ENCODE measurements at regions not wholly inside any gene's neighbourhood (a gene's known extent, or its start where the extent isn't known, plus 50 kb on each side); places are given as distances from the start of the nearest gene placed in this dataset.

DNA sequence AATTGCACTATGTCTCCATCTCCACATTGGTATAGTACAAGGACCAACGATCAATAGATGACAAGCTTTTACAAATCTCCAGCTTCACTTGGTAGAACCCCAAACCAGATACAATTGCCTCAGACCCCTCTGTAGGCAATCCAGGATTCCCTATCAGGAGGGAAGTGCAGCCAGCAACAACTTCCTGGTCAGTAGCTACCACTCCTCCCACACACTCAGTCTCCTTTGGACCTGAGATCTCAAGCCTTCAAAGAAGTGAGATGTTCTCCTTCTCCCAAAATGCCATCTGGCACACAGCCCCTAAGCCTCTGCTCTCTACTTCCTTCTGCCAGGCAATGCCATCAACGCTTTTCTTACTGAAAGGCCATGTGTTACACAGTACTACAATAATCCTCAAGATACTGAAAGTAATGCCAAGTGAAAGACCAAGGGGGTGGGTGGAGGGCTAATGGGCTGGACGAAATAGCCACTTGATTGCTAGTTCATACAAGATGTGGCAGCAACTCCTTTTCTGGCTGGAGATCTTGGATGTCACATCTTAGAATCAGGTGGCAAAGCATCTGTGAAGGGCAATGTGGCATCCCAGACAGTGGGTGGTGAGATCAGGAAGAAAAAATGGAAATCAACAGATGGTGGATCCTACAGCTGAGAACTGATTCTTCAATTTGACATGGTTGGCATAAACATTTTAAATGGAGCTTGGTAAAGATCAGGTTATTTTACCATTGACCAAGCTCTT, 75.3 kb upstream of the ACP3 start:
- H3K4me3 ChIP-seq (ENCODE audit: low read depth, low read length) = no peak overlapping the region
- TF ChIP-seq CTCF (IDR thresholded peaks at IDR 0.05; ENCODE audit: low read depth, low read length) = no peak

- no peak for TF ChIP-seq CTCF (IDR thresholded peaks at IDR 0.05; ENCODE audit: low read depth, low read length)
- no peak overlapping the region for H3K4me3 ChIP-seq (ENCODE audit: low read depth, low read length)
These were observed 74.4 kb upstream of the ACP3 start for GRCh38 chr3:132242790-132243189.

DNA sequence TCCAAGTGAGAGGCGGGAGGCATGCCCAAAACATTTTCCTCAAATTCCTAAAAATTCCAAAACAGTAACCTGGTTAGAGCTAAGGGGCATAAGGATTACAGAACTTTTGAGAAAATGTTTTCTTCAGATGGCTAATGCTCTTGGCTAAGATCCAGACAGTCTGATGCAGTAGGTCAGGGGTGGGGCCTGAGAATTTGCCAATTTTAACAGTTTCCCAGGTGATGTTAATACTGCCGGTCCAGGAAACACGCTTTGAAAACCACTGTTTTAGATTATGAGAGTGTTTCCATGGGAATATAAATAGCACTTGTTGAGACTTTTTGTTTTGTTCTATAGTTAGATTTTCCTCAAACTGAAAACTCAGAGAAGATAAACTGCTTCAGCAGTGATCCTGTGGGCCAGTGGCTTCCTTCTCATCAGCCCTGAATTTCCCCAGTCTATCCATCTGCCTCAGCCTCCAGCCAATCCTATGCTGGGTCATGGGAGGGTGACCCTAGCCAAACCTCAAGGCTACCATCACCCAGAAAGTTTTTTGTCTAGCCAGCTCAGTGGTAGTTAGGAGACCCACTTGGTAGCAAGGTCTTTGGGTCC, 71.6 kb upstream of the ACP3 start:
- TF ChIP-seq CTCF (IDR thresholded peaks at IDR 0.05; ENCODE audit: low read depth, low read length) = no peak
- H3K4me3 ChIP-seq (ENCODE audit: low read depth, low read length) = no peak overlapping the region

GRCh38 chr3:132246212-132246611, 71.0 kb upstream of the ACP3 start:
- no peak overlapping the region for H3K4me3 ChIP-seq (ENCODE audit: low read depth, low read length)
- no peak for TF ChIP-seq CTCF (IDR thresholded peaks at IDR 0.05; ENCODE audit: low read depth, low read length)

DNA sequence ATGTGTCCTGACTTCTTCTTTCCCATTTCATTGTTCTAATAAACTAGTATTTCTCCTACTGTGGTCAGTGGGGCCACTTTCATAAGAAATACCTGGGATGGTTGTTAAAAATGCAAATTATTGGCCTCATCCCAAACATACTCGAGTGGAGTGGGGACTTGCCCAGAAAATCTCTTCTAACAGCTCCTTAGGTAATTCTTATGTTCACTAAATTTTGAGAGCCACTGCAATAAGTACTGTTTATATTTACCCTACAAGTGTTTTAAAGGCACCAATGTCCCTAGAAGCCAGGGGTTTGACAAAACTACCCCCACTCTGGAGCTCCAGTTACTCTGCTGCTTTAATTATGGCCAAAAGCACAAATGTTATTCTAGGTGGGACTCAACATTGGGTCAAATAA, 70.0 kb upstream of the ACP3 start:
- H3K4me3 ChIP-seq (ENCODE audit: low read depth, low read length) = no peak overlapping the region
- no peak for TF ChIP-seq CTCF (IDR thresholded peaks at IDR 0.05; ENCODE audit: low read depth, low read length)

DNA sequence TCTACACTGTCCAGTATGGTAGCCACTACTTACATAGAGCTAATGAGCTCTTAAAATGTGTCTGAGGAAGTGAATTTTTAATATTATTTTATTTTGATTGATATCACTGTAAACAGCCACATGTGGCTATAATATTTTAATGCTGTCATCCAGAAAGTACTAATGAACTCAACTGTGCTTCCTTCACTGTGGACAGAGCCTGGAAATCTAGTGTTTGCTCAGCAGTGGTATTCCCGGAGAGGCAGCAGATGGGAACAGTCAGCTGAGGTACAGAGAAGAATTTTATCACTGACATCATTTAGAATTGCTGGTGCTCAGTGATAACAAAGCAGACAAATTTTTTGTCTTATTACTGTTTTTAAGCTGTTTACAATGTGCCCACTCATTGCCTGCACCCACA, 68.7 kb upstream of the ACP3 start:
- H3K4me3 ChIP-seq (ENCODE audit: low read depth, low read length) = no peak overlapping the region
- TF ChIP-seq CTCF (IDR thresholded peaks at IDR 0.05; ENCODE audit: low read depth, low read length) = no peak

DNA sequence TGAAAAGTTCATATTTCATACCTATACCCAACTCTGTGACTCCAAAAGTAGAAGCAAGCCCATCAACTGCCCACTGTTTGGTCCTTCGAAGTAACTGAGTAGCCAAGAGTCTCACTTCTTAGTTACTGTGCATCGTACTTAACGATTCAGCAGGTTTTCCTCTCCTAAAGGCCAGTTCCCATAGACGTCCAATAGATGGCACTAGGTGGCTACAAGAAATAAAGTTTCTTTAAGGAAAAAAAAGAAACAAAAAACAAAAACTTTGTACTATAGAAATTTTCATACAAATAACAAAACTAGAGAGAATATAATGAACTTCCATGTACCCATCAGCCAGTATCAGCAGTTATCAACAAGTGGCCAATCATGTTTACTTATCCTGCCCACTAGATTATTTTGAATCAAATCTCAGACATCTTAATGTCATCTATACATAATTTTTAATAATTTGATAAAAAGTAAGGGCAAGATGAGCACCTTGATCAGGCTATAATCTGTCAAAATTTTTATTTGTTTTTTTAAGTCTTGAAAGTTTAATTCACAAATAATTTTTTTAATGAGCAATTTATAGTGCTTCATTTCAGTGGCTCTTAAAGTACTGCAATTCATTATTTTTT, 63.8 kb upstream of the ACP3 start:
- TF ChIP-seq CTCF (IDR thresholded peaks at IDR 0.05; ENCODE audit: low read depth, low read length) = peak; percentile 68; the same call in 1 of the 2 replicates

More for the DNA sequence above, 63.8 kb upstream of the ACP3 start:
- H3K4me3 ChIP-seq (ENCODE audit: low read depth, low read length) = no peak overlapping the region
